AG04449 (cell line): ENCODE measurements at regions not wholly inside any gene's neighbourhood (a gene's known extent, or its start where the extent isn't known, plus 50 kb on each side); places are given as distances from the start of the nearest gene placed in this dataset.

Source experiments
- CTCF ChIA-PET: fragments of 350-600 bp; formaldehyde crosslinking; extraction: SDS; loops from one replicate; lab custom pipeline; 2021; ENCODE audit warnings: antibody characterized with exemption; lab: Yijun Ruan, JAX
- POLR2A ChIA-PET: fragments of 400-600, 350-600 bp; formaldehyde crosslinking; extraction: SDS; loops from one replicate; lab custom pipeline; 2020; ENCODE audit warnings: antibody characterized with exemption, inconsistent platforms; lab: Yijun Ruan, JAX
- DNase-seq: peaks from one replicate; pipeline ENCODE4 v3.0.0-alpha.2; 2010; ENCODE audit warnings: low read depth, low spot score
- H3K4me3 ChIP-seq: 2 replicates; pipeline ENCODE4 v1.5.1; 2011; ENCODE audit warnings: low read depth, mild to moderate bottlenecking, control low read depth, low read length
- TF ChIP-seq, protein P1 (sequence below): IDR thresholded peaks from one replicate; pipeline ENCODE4 v1.5.1; 2011; ENCODE audit warnings: mild to moderate bottlenecking, moderate library complexity, low read length, control low read depth, inconsistent platforms; ENCODE audit not compliant: insufficient read depth; ENCODE audit errors: missing control alignments

DNA sequence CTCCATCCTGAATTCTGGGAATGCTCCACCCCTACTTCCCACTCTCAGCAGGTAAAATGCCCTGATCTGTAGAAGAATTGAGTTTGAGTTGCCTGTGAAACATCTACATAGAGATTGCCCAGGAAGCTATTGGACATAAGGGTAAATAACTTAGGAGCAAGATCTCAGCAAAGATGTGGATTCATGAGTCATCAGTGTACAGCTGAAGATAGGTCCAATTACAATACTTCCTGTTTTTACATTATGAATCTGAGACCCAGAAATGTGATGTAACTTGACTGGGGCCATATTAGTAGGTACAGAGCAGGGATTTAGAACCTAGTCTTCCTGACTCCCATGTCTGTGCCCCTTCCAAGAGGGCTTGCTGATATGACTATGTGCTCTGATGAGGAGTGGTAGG, 79.4 kb upstream of the FNDC3A start:
- DNase-seq, result no peak
- TF ChIP-seq, protein P1, sequence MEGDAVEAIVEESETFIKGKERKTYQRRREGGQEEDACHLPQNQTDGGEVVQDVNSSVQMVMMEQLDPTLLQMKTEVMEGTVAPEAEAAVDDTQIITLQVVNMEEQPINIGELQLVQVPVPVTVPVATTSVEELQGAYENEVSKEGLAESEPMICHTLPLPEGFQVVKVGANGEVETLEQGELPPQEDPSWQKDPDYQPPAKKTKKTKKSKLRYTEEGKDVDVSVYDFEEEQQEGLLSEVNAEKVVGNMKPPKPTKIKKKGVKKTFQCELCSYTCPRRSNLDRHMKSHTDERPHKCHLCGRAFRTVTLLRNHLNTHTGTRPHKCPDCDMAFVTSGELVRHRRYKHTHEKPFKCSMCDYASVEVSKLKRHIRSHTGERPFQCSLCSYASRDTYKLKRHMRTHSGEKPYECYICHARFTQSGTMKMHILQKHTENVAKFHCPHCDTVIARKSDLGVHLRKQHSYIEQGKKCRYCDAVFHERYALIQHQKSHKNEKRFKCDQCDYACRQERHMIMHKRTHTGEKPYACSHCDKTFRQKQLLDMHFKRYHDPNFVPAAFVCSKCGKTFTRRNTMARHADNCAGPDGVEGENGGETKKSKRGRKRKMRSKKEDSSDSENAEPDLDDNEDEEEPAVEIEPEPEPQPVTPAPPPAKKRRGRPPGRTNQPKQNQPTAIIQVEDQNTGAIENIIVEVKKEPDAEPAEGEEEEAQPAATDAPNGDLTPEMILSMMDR, result no peak
- H3K4me3 ChIP-seq, result no peak overlapping the region
- ChIA-PET POLR2A (no interaction called here), CTCF (interaction anchor here (1.3 kb wide), 1 partner anchor 16 kb away, joined by 3 read pairs; no protein-coding TSS in a partner anchor)

DNA sequence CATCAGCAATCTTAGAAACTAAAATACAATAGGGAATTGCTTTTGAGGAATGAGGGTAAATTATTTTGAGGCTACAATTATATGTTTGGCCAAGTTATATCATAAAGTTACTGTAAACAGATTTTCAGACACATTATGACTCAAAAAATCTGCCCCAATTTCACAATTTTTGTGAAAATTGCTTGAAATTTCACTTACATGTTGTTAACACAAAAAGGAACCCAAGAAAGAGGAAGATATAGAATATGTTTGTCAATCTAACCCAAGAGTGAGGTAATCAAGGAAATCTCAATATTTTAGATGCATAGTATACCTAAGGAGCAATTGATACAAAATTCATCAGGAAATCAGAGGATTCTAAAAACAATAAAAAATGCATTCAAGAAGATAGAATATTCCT, 73.9 kb upstream of the FNDC3A start:
- no peak for DNase-seq
- H3K4me3 ChIP-seq, result no peak overlapping the region
- TF ChIP-seq, protein P1, result no peak
- CTCF ChIA-PET, result no interaction called here
- POLR2A ChIA-PET, result no interaction called here

DNA sequence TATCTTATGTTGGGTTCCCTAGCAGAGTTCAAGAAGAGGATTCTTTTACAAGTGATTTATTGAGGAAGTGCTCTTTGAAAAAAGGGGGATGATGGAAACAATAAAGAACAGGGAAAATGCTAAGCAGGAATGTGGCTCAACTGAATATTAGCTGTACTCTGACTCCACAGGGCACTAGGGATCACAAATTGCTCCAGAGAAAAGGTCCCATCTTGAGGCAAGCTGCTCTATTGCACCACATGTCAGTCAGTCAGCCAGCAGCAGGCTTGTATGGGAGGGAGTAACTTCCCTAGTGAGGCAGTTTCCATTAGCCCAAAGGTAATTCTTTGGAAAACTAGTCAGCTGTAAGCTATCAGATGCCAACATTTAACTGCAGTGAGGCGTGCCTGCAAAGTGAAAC, 73.3 kb upstream of the FNDC3A start:
- POLR2A ChIA-PET, result no interaction called here

DNA sequence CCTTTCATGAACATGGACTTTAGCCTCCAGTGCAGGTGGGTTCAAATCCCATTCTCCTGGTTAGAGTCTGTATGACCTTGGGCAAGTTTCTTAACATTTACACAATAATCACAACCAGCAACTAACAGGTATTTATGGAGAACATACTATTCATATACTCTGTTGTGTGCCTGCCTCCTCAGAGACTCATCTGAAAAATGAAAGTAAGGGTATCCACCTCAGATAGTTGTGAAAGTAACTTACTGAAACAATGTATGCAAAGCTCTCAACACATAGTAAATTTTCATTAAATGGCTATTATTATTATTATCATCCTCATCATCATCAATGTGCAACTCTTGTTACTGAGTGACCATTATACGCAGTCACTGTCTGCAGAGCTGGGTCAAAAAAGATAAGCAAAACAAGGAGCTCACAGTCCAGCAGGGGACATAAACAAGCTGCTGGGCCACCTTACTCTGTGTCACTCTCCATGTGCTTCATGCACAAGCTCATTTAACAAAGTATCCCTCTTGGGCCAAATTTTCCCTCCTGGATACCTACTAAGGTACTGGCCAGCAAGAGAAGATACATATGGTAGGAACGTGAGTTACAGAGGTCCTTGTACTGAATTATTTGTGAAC, 70.9 kb upstream of the FNDC3A start:
- H3K4me3 ChIP-seq, result no peak overlapping the region
- TF ChIP-seq, protein P1, result no peak
- no peak for DNase-seq
- ChIA-PET POLR2A (no interaction called here), CTCF (no interaction called here)

More for the DNA sequence above, 73.3 kb upstream of the FNDC3A start:
- H3K4me3 ChIP-seq, result no peak overlapping the region
- TF ChIP-seq, protein P1, result no peak
- CTCF ChIA-PET, result interaction anchor here (0.6 kb wide), 1 partner anchor 10 kb away, joined by 3 read pairs; no protein-coding TSS in a partner anchor
- no peak for DNase-seq

DNA sequence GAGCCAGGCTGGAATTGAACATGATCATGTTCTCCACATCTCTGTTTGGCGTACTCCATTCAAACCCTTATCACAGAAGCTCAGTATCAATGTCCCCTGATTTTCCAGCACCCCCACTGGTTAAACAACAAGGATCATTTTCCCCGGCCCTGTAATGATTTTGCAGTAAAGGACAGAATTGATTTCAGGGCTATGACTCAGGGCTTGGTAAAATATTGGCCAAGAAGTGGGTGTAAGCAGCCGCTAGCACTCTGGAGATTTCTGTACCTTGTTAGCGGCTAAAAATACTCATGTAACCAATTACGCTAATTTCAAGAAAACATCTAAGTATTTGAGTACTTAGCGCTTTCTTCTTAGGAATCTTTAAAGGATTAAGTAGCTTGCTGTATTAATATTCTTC, 69.5 kb upstream of the FNDC3A start:
- ChIA-PET CTCF (no interaction called here), POLR2A (no interaction called here)
- H3K4me3 ChIP-seq, result no peak overlapping the region
- TF ChIP-seq, protein P1, result no peak
- DNase-seq, result no peak

DNA sequence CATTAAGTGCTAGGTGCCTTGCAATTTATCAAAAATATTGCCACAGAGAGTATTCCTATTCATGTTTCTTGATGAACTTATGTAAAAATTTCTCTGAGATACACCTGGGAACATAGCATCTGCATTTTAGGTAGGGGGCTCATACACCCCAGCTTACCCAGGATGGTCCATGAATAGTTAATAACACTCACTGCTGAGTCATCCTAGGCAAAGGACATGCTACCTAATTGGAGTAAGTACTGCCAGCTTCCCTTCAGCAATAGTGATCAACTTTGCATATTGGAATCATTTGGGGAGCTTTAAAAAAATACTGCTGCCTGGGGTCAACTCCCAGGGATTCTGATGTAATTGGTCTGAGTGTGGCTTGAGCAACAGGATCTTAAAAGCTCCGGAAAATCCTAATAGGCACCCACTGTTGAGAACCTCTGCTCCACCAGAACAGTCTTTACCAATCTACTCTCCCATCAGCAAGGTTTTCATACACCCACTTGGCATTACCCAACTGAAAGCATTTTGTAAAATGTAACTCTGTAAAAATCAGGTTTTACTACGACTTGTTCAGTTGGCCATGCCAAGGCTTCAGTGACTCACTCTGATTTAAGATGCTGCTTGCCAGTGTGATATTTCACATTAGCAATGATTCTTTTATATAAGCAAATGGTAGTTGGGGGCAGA, 67.2 kb upstream of the FNDC3A start:
- POLR2A ChIA-PET, result no interaction called here
- DNase-seq, result no peak
- CTCF ChIA-PET, result no interaction called here
- no peak overlapping the region for H3K4me3 ChIP-seq
- TF ChIP-seq, protein P1, result no peak
